ENCODE measurements at regions not wholly inside any gene's neighbourhood (a gene's known extent, or its start where the extent isn't known, plus 50 kb on each side); places are given as distances from the start of the nearest gene placed in this dataset.
"Not testable (repeated sequence)": the region's sequence is repeated elsewhere in the genome, so short reads cannot be mapped to it uniquely, and the experiment has no call there.

DNA sequence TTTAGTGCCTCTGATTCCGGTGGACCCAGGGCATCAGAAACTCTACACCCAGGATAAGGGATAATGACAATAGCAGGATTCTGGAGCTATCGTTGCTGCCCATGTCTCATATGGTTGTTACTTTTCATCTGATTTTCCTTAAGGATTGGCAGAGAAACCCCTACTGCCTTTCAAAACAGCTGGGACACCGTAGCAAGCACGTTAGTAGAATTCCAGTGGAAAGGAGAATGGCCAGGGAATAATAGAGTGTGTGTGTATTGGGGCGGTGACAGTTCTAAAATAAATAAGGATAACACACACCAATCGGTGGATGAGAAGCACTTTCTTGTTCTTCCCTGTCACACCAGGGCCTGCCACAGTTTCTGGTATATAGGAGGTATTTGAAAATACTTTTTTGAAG is 251.8 kb downstream of the HAPSTR1 start:
- no peak for ATAC-seq
- DNase-seq = no peak

DNA sequence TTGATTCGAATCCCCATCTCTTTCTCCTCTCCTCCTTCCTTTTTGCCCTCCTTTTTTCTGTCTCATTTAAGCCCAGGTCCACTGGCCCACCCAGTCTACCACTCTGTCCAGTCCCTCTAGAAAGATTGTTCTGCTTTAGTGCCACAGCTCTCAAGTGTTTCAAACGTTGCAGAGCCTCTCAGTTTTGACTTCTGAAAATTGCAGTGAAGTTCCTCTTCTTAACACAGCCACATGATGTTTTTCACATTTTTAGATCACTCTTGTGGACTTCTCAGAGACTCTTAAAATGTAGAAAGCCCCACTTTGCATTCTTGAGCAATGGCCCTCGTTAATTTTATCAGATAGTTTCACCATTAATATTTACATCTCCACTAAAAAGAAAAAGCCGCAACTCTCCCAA is 253.1 kb downstream of the HAPSTR1 start:
- no peak for ATAC-seq
- no peak for DNase-seq

DNA sequence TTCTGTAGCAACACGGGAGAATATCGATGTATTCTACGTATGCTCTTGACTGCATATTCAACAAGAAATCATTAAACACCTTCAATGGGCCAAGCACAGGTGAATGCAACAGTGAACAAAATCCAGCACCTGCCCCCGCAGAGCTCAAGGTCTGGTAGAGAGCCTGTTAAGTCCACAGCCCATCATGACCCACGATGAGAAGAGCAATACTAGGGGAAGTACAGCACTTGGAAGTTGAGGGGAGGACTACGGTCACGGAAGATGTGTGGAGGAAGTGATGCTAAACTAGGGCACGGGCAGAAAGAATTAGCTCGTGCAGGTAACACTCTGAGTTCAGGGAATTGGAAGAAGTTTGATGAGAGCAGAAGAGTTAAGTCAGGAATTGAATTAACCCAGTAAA is 253.6 kb downstream of the HAPSTR1 start:
- ATAC-seq = no peak
- DNase-seq = no peak

DNA sequence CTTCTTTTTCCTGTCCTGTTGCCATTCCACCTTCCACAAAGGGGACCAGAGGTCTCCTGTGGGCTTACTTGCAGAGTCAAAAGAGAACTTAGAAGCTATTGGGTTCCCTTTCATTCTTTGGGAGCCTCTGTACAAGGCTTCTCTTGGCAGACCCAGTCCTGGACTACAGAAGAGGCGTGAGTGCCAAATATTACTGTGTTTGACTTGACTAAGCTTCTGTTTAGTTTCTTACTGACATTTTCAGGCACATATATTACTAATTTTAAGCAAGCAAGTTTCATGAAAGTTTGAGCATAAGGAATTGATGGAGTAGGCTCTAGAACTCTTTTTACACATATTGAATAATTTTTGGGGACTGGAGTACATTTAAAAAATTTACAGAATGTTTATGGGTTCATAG is 254.4 kb downstream of the HAPSTR1 start:
- ATAC-seq (no peak), DNase-seq (no peak)

DNA sequence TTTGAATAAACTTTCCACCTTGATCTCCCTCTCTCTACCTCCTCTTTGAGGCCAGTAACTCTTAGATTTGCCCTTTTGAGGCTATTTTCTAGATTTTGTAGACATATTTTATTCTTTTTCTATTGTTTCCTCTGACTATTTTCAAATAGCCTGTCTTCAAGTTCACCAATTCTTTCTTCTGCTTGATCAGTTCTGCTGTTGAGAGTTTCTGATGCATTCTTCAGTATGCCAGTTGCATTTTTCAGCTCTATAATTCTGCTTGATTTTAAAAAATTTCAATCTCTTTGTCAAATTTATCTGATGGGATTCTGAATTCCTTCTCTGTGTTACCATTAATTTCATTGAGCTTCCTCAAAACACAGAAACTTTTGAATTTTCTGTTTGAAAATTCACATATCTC is 257.5 kb downstream of the HAPSTR1 start:
- no peak for ATAC-seq
- no peak for DNase-seq

DNA sequence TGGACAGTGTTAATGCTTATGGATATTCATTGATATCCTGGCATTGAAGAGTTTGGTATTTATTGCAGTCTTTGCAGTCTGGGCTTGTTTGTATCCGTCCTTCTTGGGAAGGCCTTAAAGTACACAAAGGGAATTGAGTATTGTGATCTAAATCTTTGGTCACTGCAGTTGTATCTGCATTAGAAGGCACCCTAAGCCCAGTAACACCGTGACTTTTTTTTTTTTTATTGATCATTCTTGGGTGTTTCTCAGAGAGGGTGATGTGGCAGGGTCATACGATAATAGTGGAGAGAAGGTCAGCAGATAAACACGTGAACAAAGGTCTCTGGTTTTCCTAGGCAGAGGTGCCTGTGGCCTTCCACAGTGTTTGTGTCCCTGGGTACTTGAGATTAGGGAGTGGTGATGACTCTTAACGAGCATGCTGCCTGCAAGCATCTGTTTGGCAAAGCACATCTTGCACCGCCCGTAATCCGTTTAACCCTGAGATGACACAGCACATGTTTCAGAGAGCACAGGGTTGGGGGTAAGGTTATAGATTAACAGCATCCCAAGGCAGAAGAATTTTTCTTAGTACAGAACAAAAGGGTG is 258.0 kb downstream of the HAPSTR1 start:
- ATAC-seq, DNase-seq: not testable (repeated sequence)

DNA sequence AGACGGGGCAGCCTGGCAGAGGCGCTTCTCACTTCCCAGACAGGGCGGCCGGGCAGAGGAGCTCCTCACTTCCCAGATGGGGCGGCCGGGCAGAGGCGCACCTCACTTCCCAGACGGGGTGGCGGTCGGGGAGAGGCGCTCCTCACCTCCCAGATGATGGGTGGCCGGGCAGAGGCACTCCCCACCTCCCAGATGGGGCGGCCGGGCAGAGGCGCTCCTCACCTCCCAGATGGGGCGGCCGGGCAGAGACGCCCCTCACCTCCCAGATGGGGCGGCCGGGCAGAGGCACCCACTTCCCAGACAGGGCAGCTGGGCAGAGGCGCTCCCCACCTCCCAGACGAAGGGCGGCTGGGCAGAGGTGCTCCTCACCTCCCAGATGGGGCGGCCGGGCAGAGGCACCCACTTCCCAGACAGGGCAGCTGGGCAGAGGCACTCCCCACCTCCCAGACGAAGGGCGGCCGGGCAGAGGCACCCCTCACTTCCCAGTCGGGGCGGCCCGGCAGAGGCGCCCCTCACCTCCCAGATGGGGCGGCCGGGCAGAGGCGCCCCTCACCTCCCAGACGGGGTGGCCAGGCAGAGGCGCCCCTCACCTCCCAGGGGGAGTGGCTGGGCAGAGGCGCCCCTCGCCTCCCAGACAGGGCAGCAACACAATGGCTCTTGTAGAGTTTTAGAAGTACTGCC is 258.8 kb downstream of the HAPSTR1 start:
- not testable (repeated sequence) for DNase-seq, ATAC-seq

DNA sequence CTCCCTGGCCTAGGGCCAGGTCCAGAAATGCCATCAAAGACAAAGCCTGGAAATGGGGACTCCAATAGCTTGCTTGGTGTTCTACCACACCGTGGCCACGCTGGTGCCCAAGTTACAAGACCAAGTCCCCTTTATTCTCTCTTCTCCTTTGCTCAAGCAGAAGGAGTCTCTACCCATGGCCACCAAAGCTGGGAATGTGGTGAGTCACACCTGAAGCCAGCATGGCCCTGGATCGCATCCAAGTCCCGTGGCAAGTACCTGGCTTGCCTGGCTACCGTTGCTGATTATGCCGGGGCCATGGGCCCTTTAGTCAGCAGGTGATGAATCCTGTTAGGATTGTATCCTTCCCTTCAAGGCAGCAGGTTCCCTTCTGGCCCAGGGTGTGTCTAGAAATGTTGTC is 260.0 kb downstream of the HAPSTR1 start:
- ATAC-seq (no peak), DNase-seq (no peak)

DNA sequence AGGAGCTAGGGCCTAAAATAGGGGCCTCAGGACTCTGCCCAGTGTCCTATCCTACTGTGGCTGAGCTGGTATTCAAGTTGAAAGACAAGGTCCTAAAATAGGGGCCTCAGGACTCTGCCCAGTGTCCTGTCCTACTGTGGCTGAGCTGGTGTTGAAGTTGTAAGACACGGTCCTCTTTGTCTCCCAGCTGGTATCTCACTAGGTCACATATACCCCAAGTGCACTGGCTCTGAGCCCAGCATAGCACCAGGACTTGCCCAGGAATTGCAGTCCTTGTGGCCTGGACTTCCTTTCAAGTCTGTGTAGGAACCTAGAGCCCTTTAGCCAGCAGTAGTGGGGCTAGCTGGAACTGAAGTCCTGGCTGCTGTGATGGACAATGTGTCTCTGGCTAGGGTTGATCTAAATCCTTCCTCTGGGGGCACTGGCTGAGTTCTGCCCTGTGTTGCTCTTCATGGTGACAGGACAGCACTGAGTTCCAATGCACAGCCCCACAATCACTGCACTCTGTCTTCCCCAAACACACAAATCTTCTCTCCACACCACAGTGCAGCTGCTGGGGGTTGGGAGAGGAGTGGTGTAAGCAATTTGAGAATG is 260.5 kb downstream of the HAPSTR1 start:
- DNase-seq (no peak), ATAC-seq (no peak)

DNA sequence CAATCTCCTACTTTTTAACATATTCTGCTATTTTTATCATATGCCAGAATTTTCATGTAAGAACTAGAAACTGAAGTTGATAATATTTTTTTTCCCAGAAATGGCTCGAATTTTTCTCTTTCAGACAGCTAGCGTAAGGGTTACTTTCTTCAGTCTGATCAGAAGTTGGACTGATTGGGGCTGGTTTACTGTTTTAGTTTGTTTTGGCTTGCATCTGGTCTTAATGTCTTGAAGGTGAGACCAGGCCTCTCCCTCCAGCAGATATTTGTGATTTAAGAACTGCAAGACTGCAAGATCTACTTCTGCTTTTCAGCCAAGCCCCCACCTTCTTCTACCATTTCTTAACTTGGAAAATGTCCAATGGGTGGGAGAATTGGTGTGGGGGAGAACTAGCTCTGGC is 266.4 kb downstream of the HAPSTR1 start:
- DNase-seq (no peak), ATAC-seq (no peak)

DNA sequence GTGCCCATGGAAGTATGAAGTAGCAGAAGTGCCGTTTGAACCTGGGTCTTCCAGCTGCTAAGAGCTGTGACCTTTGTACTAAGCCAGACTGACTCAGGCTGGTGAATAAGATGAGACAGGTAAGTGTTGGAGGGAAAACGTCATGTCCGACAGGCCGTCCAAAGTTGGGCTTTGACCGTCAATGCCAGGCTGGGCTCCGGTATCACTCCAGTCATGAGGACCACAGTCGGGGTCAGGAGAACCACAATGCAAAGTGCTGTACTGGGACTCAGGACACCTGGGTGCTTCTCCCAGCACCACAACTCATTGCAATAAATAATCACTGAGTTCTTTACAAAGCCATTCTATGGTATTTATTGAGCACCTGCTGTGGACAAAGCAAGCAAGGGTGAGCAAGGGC is 268.6 kb downstream of the HAPSTR1 start:
- no peak for DNase-seq
- no peak for ATAC-seq

DNA sequence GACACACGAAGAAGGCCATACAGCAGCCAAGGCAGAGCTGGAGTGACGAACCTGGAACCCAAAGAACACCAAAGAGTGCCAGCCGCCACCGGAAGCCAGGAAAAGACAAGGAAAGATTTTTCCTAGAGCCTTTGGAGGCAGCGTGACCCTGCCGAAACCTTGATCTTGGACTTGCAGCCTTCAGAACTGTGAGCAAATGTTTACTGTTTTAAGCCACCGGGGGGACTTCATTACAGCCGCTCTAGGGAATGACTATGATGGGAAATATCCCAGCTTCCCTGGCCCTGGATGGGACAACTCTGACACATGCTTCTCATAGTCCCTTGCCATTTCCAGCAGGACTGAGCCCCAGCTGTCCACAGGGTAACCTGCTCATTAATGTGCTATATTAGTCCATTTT is 270.6 kb downstream of the HAPSTR1 start:
- ATAC-seq = no peak
- DNase-seq = no peak

DNA sequence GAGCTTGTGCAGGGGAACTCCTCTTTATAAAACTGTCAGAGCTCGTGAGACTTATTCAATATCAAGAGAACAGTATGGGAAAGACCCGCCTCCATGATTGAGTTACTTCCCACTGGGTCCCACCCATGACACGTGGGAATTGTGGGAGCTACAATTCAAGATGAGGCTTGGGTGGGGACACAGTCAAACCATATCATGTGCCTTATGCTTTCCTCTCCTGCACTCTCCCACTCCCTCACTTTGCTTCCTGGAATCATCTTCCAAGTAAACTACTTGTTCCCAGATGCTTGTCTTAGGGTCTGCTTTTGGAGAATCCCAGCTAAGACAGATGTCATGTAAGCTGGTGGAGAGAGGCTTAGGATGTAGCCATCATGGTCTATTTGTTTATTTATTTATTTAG is 271.2 kb downstream of the HAPSTR1 start:
- no peak for DNase-seq
- ATAC-seq = no peak

DNA sequence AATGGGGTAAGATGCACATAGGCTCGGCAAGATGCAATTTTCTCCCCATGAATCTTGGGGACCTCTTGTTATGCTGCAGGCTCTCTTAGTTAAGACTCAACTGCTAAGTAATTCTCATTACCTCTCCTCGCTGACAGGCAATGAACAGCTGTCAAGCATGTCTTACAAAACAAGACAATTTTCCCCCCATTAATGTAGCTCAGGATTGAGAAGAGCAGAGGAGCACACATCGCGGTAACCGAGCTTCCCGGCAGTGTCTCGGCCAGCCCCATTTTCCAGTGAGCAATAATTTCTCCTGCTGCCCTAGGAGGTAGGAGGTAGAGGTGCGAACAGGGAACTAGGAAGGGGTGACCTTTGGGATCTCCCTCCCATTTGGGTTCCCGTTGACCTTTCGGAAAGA is 272.1 kb downstream of the HAPSTR1 start:
- DNase-seq = no peak
- no peak for ATAC-seq

DNA sequence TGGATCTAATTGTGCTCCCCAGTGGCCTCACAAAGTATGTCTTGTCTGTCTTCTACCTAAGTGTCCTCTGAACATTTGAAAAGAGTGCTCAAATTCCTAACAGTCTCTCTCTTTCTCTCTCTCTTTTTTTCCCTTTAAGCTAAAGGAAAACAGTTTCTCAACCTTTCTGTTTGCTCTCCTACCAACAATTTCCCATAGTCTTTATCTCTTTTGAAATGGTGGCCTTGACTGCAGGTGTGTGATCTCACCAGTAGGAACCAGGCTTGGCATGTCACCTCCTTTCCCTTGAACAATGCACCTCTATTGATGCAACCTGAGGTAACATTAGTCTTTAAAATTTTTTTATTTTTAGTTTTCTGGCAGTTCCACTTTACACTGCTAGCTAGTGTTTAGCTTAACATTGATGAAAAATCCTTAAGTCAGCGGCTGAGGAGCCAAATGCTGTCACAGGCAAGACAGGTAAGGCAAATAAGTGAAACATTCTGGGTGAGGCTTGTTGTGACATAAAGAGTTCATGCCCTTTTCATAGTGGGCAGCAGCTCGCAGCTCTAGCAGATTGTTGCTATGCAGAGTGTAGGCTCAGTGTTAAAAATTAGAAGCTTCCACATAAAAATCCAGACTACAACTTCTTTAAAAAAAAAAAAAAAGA is 273.4 kb downstream of the HAPSTR1 start:
- ATAC-seq (no peak), DNase-seq (no peak)

DNA sequence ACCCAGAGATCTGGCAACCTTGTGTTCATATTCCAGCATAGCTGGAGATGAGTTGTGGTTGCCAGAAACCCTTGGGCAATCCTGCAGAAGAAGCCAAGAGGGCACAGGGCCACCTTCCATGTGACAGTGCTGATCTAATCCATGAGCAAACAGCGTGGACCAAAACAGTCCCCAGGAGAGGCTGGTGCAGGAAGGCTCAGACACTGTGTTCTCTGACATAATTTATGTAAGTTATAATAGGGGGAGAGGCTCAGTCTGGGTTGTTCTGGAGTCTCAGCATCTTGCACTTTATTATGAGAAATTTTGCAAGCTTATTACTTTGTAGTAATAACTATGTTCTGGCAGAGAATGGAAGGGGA is 273.9 kb downstream of the HAPSTR1 start:
- DNase-seq (no peak), ATAC-seq (no peak)

DNA sequence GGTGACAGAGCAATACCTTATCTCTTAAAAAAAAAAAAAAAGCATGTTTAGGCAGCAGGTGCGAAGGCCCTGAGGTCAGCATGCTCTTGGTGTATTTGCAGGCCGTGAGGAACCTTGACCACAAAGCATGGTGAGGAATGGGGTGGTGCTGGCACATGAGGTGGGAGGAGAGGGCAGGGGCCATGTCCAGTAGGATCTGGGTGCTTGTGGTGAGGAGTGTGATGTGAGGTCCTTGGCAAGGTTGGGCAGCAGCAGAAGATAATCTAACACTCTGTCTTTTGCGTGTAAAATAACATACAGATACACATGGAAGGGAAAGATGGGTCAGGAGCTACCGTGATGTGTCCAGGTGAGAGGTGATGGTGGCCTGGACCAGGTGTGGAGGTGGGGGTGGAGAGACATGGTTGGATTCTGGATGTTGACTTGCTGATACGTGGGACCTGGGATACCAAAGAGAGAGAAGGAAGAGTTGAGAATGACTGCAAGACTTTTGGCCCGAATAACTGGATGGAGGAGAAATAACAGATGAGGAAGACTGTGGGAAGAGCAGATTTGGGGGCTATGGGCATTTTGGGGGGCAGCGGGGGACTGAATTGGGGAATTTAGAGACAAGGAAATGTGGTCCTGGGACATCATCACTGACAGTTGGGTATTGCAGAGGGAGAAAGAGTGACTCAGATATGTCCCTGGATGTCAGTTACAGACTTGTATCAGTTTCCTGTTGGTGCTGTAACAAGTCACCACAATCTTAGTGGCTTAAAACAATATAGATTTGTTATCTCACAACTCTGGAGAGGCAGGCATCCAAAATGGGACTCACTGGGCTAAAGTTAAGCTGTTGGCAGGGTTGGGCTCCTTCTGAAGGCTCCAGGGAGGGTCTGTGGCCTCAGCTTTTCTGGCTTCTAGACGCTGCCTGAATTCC is 274.9 kb downstream of the HAPSTR1 start:
- ATAC-seq (no peak), DNase-seq (no peak)

DNA sequence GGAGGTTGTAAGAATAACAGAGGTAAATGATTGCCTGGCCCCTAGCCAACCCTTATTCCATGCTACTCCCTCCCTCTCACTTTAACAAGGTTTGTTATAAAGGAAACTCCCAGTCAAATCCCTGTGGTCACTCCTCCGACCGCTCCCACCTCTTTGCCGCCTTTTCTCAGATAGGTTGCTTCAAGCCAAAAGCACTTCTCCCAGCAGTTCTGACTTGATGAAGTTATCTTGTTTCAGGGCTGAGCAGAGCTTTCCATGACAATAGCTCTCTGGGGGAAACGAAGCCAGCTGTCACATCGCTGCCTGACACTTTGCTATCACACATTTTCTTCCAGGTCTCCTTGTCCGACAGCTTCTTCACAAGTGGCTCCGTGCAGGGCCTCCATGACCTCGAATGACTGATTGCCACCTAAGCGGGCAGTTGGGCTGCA is 278.6 kb downstream of the HAPSTR1 start:
- ATAC-seq (no peak), DNase-seq (no peak)

DNA sequence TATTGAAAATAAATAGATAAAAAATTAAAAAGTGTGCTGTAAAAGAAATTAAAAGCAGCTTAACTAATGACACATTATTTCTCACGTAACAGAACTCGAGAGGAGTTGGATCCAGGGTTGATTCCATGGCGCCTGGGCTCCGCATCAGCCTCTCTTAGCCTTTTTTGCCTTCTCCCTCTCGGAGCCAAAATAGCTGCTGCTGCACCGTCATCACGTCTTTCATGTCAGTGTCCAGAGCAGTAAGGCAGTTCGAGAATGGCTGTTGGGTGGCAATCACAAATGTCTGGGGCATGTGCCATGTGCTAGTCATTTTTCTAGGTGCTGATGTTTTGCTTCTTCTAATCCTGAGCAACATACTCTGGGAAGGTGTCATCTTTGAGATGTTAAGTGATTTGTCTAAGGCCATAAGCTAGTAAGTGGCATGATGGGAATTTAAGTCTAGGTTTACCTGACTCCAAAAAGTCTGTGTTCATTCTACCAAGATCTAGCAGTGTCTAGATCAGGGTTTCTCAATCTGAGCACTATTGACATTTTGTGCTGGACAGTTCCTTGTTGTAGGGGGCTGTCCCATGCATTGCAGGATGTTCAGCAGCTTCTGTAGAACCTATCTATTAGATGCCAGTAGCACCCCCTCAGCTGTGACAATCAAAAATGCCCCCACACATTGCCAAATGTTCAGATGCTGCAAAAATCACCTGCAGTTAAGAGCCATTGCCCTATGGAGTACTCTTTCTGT is 280.4 kb downstream of the HAPSTR1 start:
- ATAC-seq (no peak), DNase-seq (no peak)

DNA sequence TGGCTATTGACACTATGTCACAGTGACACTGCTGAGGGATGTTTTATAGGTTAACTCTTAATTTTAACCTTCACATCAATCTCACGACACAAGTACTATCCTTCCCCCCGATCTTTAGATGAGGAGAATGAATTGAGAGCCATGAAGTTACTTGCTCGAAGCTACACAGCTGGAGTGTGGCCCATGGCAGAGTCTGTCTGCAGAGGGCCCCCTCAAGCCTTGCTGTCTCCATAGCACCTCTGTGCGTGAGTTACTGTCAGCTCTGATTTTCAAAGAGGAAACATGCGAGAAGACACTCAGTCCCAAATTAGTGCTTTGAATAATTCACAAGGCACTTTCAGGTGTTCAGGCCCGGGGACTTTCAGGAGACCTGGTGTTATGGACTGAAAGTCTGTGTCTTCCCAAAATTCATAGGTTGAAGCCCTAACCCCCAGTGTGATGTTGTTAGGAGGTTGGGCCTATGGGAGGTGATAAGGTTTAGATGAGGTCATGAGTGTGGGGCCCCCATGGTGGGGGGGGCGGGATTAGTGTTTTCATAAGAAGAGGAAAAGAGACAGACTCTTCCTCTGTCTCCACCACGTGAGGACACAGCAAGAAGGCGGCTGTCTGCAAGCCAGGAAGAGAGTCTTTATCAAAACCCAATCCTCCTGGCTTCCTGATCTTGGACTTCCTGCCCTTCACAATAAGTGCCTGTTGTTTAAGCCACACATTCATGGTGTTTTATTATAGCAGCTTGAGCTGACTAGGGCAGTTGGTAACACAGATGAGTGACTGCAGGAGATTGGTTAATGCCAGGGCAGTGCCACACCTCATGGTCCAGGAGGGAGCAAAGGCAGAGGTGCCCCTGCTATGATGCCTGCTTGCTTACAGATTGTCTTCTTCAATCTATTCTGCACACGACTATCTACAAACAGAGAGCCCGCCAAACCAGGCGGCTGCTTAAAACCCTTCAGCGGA is 281.8 kb downstream of the HAPSTR1 start:
- DNase-seq (no peak), ATAC-seq (no peak)

DNA sequence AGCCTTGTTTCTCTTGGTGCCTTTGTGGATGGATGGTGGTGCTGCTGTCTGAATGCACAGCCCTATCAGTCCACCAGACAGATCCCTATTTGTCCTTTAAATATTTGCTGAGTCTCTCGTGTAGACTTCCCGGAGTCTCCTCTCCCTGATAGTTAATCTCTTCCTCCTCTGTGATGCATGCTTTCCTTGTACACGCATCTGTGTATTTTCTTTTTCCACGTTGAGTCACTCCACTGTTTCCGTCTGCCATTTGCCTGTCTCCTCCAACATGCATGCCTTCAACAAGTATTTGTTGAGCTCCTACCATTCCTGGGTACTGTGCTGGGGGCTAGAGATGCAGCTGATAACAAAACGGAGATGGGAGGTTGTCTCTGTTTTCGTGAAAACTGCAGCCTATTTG is 282.6 kb downstream of the HAPSTR1 start:
- DNase-seq = no peak
- ATAC-seq = no peak

Data from stimulated activated naive CD8-positive, alpha-beta T cell treated with anti-CD3 and anti-CD28 coated beads, Interleukin-15, Interleukin-2, amounts not matched to agents 100 U/mL and 50 U/mL, for 24 hours (primary cell).